ENCODE measurements at regions not wholly inside any gene's neighbourhood (a gene's known extent, or its start where the extent isn't known, plus 50 kb on each side); places are given as distances from the start of the nearest gene placed in this dataset.

- no peak for TF ChIP-seq POLR2AphosphoS5 (IDR thresholded peaks at IDR 0.05)
- TF ChIP-seq POLR2A (IDR thresholded peaks at IDR 0.05), result no peak
- TF ChIP-seq, protein P1, sequence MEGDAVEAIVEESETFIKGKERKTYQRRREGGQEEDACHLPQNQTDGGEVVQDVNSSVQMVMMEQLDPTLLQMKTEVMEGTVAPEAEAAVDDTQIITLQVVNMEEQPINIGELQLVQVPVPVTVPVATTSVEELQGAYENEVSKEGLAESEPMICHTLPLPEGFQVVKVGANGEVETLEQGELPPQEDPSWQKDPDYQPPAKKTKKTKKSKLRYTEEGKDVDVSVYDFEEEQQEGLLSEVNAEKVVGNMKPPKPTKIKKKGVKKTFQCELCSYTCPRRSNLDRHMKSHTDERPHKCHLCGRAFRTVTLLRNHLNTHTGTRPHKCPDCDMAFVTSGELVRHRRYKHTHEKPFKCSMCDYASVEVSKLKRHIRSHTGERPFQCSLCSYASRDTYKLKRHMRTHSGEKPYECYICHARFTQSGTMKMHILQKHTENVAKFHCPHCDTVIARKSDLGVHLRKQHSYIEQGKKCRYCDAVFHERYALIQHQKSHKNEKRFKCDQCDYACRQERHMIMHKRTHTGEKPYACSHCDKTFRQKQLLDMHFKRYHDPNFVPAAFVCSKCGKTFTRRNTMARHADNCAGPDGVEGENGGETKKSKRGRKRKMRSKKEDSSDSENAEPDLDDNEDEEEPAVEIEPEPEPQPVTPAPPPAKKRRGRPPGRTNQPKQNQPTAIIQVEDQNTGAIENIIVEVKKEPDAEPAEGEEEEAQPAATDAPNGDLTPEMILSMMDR (IDR thresholded peaks at IDR 0.05), result no peak
- no peak for TF ChIP-seq EP300 (IDR thresholded peaks at IDR 0.05)
Measured at GRCh38 chr5:41574391-41574790, 64.0 kb upstream of the PLCXD3 start.

Measured in upper lobe of left lung (tissue), 4 donors.